HEK293T (cell line): ENCODE measurements at regions not wholly inside any gene's neighbourhood (a gene's known extent, or its start where the extent isn't known, plus 50 kb on each side); places are given as distances from the start of the nearest gene placed in this dataset.

Experiments used
- NFRKB ChIP-seq: fragments of 450-650 bp; IDR thresholded peaks from 2 replicates; pipeline ENCODE4 v1.6.1; 2016; ENCODE audit warnings: mild to moderate bottlenecking, moderate library complexity
- SP1 ChIP-seq: fragments of 450-650 bp; IDR thresholded peaks from 2 replicates; pipeline ENCODE4 v1.6.1; 2017
- SUZ12 ChIP-seq: fragments of 450-650 bp; IDR thresholded peaks from 2 replicates; pipeline ENCODE4 v1.6.1; 2016; ENCODE audit warnings: mild to moderate bottlenecking

- TF ChIP-seq SUZ12 (no peak), SP1 (no peak), NFRKB (no peak)
Observed at GRCh38 chr2:145203891-145204290, 684.0 kb upstream of the ZEB2 start.
